Gastrocnemius medialis (tissue), 4 donors: ENCODE measurements at regions not wholly inside any gene's neighbourhood (a gene's known extent, or its start where the extent isn't known, plus 50 kb on each side); places are given as distances from the start of the nearest gene placed in this dataset.

Experiments
- CTCF ChIP-seq, 5 experiments: fragments of 450-650 bp in 3 of 5; fragments of 200-600 bp in 2 of 5; sonication (generic) in 2 of 5; IDR thresholded peaks in 4 of 5; conservative IDR thresholded peaks in 1 of 5; 1 replicate in 4 of 5; 2 replicates in 1 of 5; pipeline ENCODE4 v1.5.1; 2016 to 2019; ENCODE audit warnings: antibody characterized with exemption in 5 of 5, mild to moderate bottlenecking in 3 of 5, moderate library complexity in 3 of 5
- POLR2A ChIP-seq, 2 donors: fragments of 450-650 bp; IDR thresholded peaks; one replicate each; pipeline ENCODE4 v1.6.1; 2017; ENCODE audit warnings: antibody characterized with exemption in 2 of 2, mild to moderate bottlenecking in 2 of 2, moderate library complexity in 2 of 2

- TF ChIP-seq POLR2A (IDR thresholded peaks at IDR 0.05) (no peak), CTCF (IDR thresholded peaks at IDR 0.05 in 4 of 5, conservative IDR thresholded peaks at IDR 0.05 in 1 of 5) (no peak)
Measured at GRCh38 chr12:66751432-66752113, 72.7 kb upstream of the GRIP1 start.
